ENCODE measurements at regions not wholly inside any gene's neighbourhood (a gene's known extent, or its start where the extent isn't known, plus 50 kb on each side); places are given as distances from the start of the nearest gene placed in this dataset.

DNA sequence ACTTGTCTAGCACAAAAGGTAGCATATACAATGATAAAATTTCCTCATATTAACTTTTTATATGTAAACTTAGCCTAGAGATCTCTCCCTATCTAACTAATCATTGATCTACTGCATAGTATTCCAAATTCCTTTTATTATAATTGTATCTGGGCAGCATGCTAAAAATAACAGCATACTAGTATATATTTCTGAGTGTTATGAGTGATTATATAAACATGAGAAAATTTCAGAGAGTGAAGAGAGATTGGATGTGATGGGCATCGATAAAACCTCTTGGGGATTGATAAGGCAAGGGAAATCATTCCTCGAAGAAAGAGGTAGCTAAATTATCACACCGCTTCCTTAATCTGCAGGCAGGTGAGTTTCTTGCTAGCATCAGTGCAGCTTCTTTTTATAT, 158.2 kb downstream of the HMHB1 start:
- no peak overlapping the region for H3K27ac ChIP-seq
- H3K27me3 ChIP-seq = no peaks in the 10 kb centered on the region
- H3K9me3 ChIP-seq = no peaks in the 10 kb centered on the region
- no peaks in the 10 kb centered on the region for H3K4me1 ChIP-seq
- TF ChIP-seq, protein P1, sequence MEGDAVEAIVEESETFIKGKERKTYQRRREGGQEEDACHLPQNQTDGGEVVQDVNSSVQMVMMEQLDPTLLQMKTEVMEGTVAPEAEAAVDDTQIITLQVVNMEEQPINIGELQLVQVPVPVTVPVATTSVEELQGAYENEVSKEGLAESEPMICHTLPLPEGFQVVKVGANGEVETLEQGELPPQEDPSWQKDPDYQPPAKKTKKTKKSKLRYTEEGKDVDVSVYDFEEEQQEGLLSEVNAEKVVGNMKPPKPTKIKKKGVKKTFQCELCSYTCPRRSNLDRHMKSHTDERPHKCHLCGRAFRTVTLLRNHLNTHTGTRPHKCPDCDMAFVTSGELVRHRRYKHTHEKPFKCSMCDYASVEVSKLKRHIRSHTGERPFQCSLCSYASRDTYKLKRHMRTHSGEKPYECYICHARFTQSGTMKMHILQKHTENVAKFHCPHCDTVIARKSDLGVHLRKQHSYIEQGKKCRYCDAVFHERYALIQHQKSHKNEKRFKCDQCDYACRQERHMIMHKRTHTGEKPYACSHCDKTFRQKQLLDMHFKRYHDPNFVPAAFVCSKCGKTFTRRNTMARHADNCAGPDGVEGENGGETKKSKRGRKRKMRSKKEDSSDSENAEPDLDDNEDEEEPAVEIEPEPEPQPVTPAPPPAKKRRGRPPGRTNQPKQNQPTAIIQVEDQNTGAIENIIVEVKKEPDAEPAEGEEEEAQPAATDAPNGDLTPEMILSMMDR (IDR thresholded peaks at IDR 0.05) = no peak
- no peak for TF ChIP-seq POLR2A (IDR thresholded peaks at IDR 0.05)
- no peaks in the 10 kb centered on the region for H3K36me3 ChIP-seq (ENCODE audit: low read depth, missing control alignments)
- no peak for DNase-seq
- 85 to 89% methylated on average over 3 of the region's 3 CpGs for WGBS, 2 donors
- intact Hi-C loops (cut with DNase I; ENCODE audit: low total_unique reads) = no loop called here
- H3K4me3 ChIP-seq = no peak overlapping the region

GRCh38 chr5:143972068-143972467, 160.1 kb downstream of the HMHB1 start:
- Histone ChIP-seq H3K4me3 (no peak overlapping the region), H3K27me3 (no peaks in the 10 kb centered on the region), H3K4me1 (no peaks in the 10 kb centered on the region), H3K27ac (no peak overlapping the region), H3K36me3 (ENCODE audit: low read depth, missing control alignments) (no peaks in the 10 kb centered on the region), H3K9me3 (no peaks in the 10 kb centered on the region)
- no peak for DNase-seq
- TF ChIP-seq, protein P1 (IDR thresholded peaks at IDR 0.05) = no peak
- TF ChIP-seq POLR2A (IDR thresholded peaks at IDR 0.05) = no peak
- intact Hi-C loops (cut with DNase I; ENCODE audit: low total_unique reads) = no loop called here
- WGBS, 2 donors = 72 to 77% methylated on average over 2 of the region's 2 CpGs

DNA sequence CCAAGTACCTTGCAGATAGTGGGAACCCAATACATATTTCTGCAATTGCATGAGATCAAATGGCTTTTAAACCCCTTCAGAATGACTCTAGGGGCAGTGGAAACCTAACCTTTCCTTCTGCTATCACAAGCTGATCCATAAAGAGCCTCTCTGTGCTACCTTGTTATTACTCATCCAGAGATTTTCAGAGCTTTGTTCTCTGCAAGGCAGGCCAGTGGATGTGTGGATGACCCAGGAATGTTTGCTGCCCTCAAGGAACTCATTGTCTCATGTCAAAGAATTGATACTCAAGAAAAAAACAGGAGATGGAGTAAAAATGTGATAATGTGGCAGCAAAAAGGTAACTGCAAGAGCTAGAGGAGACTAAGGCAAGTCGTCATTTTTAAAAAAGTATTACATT, 164.1 kb downstream of the HMHB1 start:
- 75% methylated on average over 1 of the region's 1 CpG for WGBS, 2 donors
- intact Hi-C loops (cut with DNase I; ENCODE audit: low total_unique reads) = no loop called here
- Histone ChIP-seq H3K4me1 (no peaks in the 10 kb centered on the region), H3K27me3 (no peaks in the 10 kb centered on the region), H3K4me3 (no peak overlapping the region), H3K36me3 (ENCODE audit: low read depth, missing control alignments) (no peaks in the 10 kb centered on the region), H3K27ac (no peak overlapping the region), H3K9me3 (no peaks in the 10 kb centered on the region)
- no peak for DNase-seq
- no peak for TF ChIP-seq POLR2A (IDR thresholded peaks at IDR 0.05)
- TF ChIP-seq, protein P1 (IDR thresholded peaks at IDR 0.05) = no peak

- intact Hi-C loops (cut with DNase I; ENCODE audit: low total_unique reads) = no loop called here
- TF ChIP-seq, protein P1 (IDR thresholded peaks at IDR 0.05) = no peak
- no peak for TF ChIP-seq POLR2A (IDR thresholded peaks at IDR 0.05)
These were observed 166.0 kb downstream of the HMHB1 start for GRCh38 chr5:143977891-143978461.

DNA sequence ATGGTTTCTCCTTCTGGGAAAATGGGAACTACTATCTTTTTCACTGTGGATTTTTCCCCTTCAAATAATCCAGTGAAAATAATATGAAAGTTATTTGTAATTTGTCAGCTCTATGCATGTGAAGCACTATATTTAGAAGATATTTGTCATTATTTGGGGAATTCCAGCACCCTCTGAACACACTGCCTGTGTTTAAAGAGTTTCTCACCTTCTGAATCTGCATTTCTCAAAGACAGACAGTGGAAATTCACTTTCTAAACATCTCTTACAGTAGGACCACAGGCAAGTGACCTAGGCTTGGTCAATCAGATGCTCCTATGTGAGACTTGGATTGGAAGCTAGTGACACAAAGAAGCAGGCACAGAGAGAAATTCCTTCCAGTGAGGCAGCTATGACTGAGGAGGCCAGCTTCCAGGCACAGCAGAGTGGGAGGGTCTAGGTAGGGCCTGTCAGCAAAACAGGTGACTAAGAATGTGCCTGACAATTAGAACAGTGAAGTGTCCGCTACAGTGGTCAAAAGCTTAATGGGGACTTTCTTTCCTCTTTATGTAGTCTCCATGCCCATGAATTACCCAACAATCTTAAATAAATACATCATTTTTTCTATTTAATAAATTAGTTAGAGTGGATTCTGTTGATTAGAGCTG, 167.2 kb downstream of the HMHB1 start:
- Histone ChIP-seq H3K27me3 (no peaks in the 10 kb centered on the region), H3K4me1 (no peaks in the 10 kb centered on the region), H3K9me3 (no peaks in the 10 kb centered on the region), H3K36me3 (ENCODE audit: low read depth, missing control alignments) (no peaks in the 10 kb centered on the region), H3K27ac (no peak overlapping the region), H3K4me3 (no peak overlapping the region)
- DNase-seq = no peak
- intact Hi-C loops (cut with DNase I; ENCODE audit: low total_unique reads) = no loop called here
- TF ChIP-seq, protein P1 (IDR thresholded peaks at IDR 0.05) = no peak
- TF ChIP-seq POLR2A (IDR thresholded peaks at IDR 0.05) = no peak
- WGBS, 2 donors = 87 to 95% methylated on average over 1 of the region's 1 CpG

More at GRCh38 chr5:143977891-143978461, 166.0 kb downstream of the HMHB1 start:
- Histone ChIP-seq H3K4me3 (no peak overlapping the region), H3K4me1 (no peaks in the 10 kb centered on the region), H3K27me3 (no peaks in the 10 kb centered on the region), H3K9me3 (no peaks in the 10 kb centered on the region), H3K27ac (no peak overlapping the region), H3K36me3 (ENCODE audit: low read depth, missing control alignments) (no peaks in the 10 kb centered on the region)
- no peak for DNase-seq
- 45 to 77% methylated on average over 1 of the region's 1 CpG for WGBS, 2 donors

Data from testis (tissue), 2 donors.